Astrocyte (in vitro differentiated cells and primary cell): ENCODE measurements at regions not wholly inside any gene's neighbourhood (a gene's known extent, or its start where the extent isn't known, plus 50 kb on each side); places are given as distances from the start of the nearest gene placed in this dataset.

ENCODE experiments used
- DNase-seq: peaks from one replicate; pipeline ENCODE4 v3.0.0-alpha.2; 2010; ENCODE audit warnings: low read depth
- FAIRE-seq: peaks from 2 replicates; lab custom pipeline; 2011; peaks lifted over from hg19 to GRCh38; lab: Jason Lieb, UNC
- H2AFZ ChIP-seq: 2 replicates; pipeline ENCODE4 v1.6.0; 2012; ENCODE audit warnings: low read depth, low read length, inconsistent platforms
- H3K27ac ChIP-seq: 2 replicates; pipeline ENCODE4 v1.5.1; 2011; ENCODE audit warnings: low read depth, low read length, inconsistent platforms
- H3K27me3 ChIP-seq: 2 replicates; pipeline ENCODE4 v1.6.0; 2011; ENCODE audit warnings: low read length, inconsistent platforms; ENCODE audit not compliant: insufficient read depth
- H3K36me3 ChIP-seq: 2 replicates; pipeline ENCODE4 v1.5.1; 2011; ENCODE audit warnings: low read length, inconsistent platforms; ENCODE audit not compliant: insufficient read depth
- H3K4me1 ChIP-seq: 2 replicates; pipeline ENCODE4 v1.5.1; 2011; ENCODE audit warnings: low read length, inconsistent platforms; ENCODE audit not compliant: insufficient read depth
- H3K4me2 ChIP-seq: 2 replicates; pipeline ENCODE4 v1.6.0; 2012; ENCODE audit warnings: low read length, inconsistent platforms
- H3K4me3 ChIP-seq: 2 replicates; pipeline ENCODE4 v1.5.1; 2011; ENCODE audit warnings: low read depth, mild to moderate bottlenecking, low read length, inconsistent platforms; ENCODE audit not compliant: insufficient read depth
- H3K79me2 ChIP-seq: 2 replicates; pipeline ENCODE4 v1.6.0; 2012; ENCODE audit warnings: mild to moderate bottlenecking, low read length, inconsistent platforms; ENCODE audit not compliant: insufficient read depth
- H3K9ac ChIP-seq: 2 replicates; pipeline ENCODE4 v1.6.0; 2012; ENCODE audit warnings: mild to moderate bottlenecking, low read length, inconsistent platforms
- H3K9me3 ChIP-seq: 2 replicates; pipeline ENCODE4 v1.5.1; 2012; ENCODE audit warnings: low read depth, mild to moderate bottlenecking, low read length, inconsistent platforms; ENCODE audit not compliant: insufficient read depth
- H4K20me1 ChIP-seq: 2 replicates; pipeline ENCODE4 v1.6.0; 2012; ENCODE audit warnings: low read length, inconsistent platforms; ENCODE audit not compliant: insufficient read depth
- H3K27ac Mint-ChIP-seq: one replicate; pipeline ENCODE4 v1.8.0; 2021; ENCODE audit warnings: mild to moderate bottlenecking, mixed read lengths; ENCODE audit not compliant: unreplicated experiment
- H3K27me3 Mint-ChIP-seq: one replicate; pipeline ENCODE4 v1.8.0; 2021; ENCODE audit warnings: low read depth, mixed read lengths; ENCODE audit not compliant: unreplicated experiment
- H3K36me3 Mint-ChIP-seq: one replicate; pipeline ENCODE4 v1.8.0; 2021; ENCODE audit warnings: low read depth, mixed read lengths; ENCODE audit not compliant: unreplicated experiment
- H3K4me1 Mint-ChIP-seq: one replicate; pipeline ENCODE4 v1.8.0; 2021; ENCODE audit warnings: low read depth, mixed read lengths; ENCODE audit not compliant: unreplicated experiment
- H3K4me3 Mint-ChIP-seq: one replicate; pipeline ENCODE4 v1.8.0; 2021; ENCODE audit warnings: mild to moderate bottlenecking, moderate library complexity, mixed read lengths; ENCODE audit not compliant: unreplicated experiment
- H3K9me3 Mint-ChIP-seq: one replicate; pipeline ENCODE4 v1.8.0; 2021; ENCODE audit warnings: mild to moderate bottlenecking, mixed read lengths; ENCODE audit not compliant: unreplicated experiment
- EZH2 ChIP-seq: IDR thresholded peaks from 2 replicates; pipeline ENCODE4 v1.6.1; 2012; ENCODE audit warnings: mild to moderate bottlenecking, low read length, inconsistent platforms; ENCODE audit not compliant: insufficient read depth
- TF ChIP-seq, protein P1 (sequence below): IDR thresholded peaks from 2 replicates; pipeline ENCODE4 v1.5.1; 2011; ENCODE audit warnings: low read depth, mild to moderate bottlenecking, inconsistent platforms, low read length, moderate library complexity; ENCODE audit not compliant: insufficient read depth

- no peaks in the 10 kb centered on the region for H3K9me3 ChIP-seq
- Mint-ChIP-seq H3K27me3 (no peaks in the 10 kb centered on the region), H3K4me1 (peaks cover 26% of the 10 kb centered on the region), H3K4me3 (no peak overlapping the region), H3K27ac (peak overlapping the region; percentile 97), H3K36me3 (no peaks in the 10 kb centered on the region), H3K9me3 (peaks cover 2% of the 10 kb centered on the region)
- FAIRE-seq (peak; percentile 26), DNase-seq (peak; percentile 74)
- H3K27ac ChIP-seq = peak overlapping the region; percentile 73
- H3K27me3 ChIP-seq = no peaks in the 10 kb centered on the region
- peaks cover 32% of the 10 kb centered on the region for H3K4me1 ChIP-seq
- H2AFZ ChIP-seq = no peak overlapping the region
- peak overlapping the region; percentile 24 for H3K4me3 ChIP-seq
- H3K79me2 ChIP-seq = no peaks in the 10 kb centered on the region
- H3K36me3 ChIP-seq = no peaks in the 10 kb centered on the region
- no peaks in the 10 kb centered on the region for H4K20me1 ChIP-seq
- TF ChIP-seq EZH2 = no peak
- TF ChIP-seq, protein P1, sequence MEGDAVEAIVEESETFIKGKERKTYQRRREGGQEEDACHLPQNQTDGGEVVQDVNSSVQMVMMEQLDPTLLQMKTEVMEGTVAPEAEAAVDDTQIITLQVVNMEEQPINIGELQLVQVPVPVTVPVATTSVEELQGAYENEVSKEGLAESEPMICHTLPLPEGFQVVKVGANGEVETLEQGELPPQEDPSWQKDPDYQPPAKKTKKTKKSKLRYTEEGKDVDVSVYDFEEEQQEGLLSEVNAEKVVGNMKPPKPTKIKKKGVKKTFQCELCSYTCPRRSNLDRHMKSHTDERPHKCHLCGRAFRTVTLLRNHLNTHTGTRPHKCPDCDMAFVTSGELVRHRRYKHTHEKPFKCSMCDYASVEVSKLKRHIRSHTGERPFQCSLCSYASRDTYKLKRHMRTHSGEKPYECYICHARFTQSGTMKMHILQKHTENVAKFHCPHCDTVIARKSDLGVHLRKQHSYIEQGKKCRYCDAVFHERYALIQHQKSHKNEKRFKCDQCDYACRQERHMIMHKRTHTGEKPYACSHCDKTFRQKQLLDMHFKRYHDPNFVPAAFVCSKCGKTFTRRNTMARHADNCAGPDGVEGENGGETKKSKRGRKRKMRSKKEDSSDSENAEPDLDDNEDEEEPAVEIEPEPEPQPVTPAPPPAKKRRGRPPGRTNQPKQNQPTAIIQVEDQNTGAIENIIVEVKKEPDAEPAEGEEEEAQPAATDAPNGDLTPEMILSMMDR = no peak
- peak overlapping the region; percentile 65 for H3K9ac ChIP-seq
- peak overlapping the region; percentile 72 for H3K4me2 ChIP-seq
Measured at GRCh38 chr10:21398563-21399231, 126.8 kb downstream of the SKIDA1 start.

DNA sequence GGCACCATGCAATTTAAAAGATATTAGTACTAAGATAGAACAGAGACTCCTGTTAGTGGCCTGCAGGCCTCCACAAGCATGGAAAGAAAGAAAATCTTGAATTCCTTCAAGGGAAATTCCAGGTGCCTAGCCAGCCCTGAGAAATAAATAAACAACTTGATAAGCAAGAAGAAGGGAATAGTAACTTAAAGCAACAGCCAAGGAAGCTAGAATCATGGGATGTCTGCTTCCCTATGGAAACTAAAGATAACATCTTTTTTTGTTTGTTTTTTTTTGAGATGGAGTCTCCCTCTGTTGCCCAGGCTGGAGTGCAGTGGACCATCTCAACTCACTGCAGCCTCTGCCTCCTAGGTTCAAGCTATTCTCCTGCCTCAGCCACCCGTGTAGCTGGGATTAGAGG lies 128.6 kb downstream of the SKIDA1 start:
- Histone ChIP-seq H3K27me3 (no peaks in the 10 kb centered on the region), H4K20me1 (no peaks in the 10 kb centered on the region), H3K9ac (no peak overlapping the region), H3K36me3 (no peaks in the 10 kb centered on the region), H3K4me3 (no peak overlapping the region), H2AFZ (no peak overlapping the region), H3K9me3 (no peaks in the 10 kb centered on the region), H3K4me1 (peaks cover 25% of the 10 kb centered on the region), H3K27ac (no peak overlapping the region), H3K79me2 (no peaks in the 10 kb centered on the region), H3K4me2 (no peak overlapping the region)
- no peak for FAIRE-seq
- Mint-ChIP-seq H3K36me3 (no peaks in the 10 kb centered on the region), H3K9me3 (no peaks in the 10 kb centered on the region), H3K4me1 (peaks cover 18% of the 10 kb centered on the region), H3K27ac (no peak overlapping the region), H3K27me3 (no peaks in the 10 kb centered on the region), H3K4me3 (no peak overlapping the region)
- TF ChIP-seq, protein P1 = no peak
- TF ChIP-seq EZH2 = no peak
- DNase-seq = peak; percentile 38

DNA sequence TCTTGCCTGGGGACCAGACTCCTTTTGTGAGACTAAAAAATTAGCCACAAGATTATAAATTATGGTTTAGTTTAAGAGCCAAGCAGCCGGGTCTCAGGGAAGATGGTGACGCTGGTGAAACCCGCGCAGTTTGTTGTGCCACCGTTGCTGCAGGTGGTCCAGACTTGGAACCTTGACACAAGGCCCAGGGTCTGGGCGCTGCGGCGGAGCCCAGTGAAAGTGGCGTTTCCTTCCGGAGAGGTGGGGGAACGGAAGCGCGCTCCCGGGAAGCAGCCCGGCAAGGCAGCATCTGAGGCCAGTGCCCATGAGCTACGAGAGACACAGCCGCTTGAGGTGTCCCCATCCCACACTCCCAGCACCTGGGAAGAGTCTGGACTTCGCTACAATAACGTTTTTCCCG lies 131.6 kb downstream of the SKIDA1 start:
- Mint-ChIP-seq H3K27ac (no peak overlapping the region), H3K4me3 (no peak overlapping the region), H3K4me1 (peaks cover 6% of the 10 kb centered on the region), H3K27me3 (no peaks in the 10 kb centered on the region), H3K36me3 (no peaks in the 10 kb centered on the region), H3K9me3 (no peaks in the 10 kb centered on the region)
- no peaks in the 10 kb centered on the region for H3K79me2 ChIP-seq
- no peak overlapping the region for H3K27ac ChIP-seq
- no peak overlapping the region for H3K4me3 ChIP-seq
- FAIRE-seq = no peak
- H3K4me2 ChIP-seq = no peak overlapping the region
- no peaks in the 10 kb centered on the region for H3K27me3 ChIP-seq
- no peak for DNase-seq
- H2AFZ ChIP-seq = no peak overlapping the region
- no peaks in the 10 kb centered on the region for H4K20me1 ChIP-seq
- H3K36me3 ChIP-seq = no peaks in the 10 kb centered on the region
- H3K4me1 ChIP-seq = peaks cover 10% of the 10 kb centered on the region
- no peak overlapping the region for H3K9ac ChIP-seq
- no peaks in the 10 kb centered on the region for H3K9me3 ChIP-seq
- TF ChIP-seq, protein P1 = no peak
- no peak for TF ChIP-seq EZH2
